ENCODE measurements at regions not wholly inside any gene's neighbourhood (a gene's known extent, or its start where the extent isn't known, plus 50 kb on each side); places are given as distances from the start of the nearest gene placed in this dataset.

DNA sequence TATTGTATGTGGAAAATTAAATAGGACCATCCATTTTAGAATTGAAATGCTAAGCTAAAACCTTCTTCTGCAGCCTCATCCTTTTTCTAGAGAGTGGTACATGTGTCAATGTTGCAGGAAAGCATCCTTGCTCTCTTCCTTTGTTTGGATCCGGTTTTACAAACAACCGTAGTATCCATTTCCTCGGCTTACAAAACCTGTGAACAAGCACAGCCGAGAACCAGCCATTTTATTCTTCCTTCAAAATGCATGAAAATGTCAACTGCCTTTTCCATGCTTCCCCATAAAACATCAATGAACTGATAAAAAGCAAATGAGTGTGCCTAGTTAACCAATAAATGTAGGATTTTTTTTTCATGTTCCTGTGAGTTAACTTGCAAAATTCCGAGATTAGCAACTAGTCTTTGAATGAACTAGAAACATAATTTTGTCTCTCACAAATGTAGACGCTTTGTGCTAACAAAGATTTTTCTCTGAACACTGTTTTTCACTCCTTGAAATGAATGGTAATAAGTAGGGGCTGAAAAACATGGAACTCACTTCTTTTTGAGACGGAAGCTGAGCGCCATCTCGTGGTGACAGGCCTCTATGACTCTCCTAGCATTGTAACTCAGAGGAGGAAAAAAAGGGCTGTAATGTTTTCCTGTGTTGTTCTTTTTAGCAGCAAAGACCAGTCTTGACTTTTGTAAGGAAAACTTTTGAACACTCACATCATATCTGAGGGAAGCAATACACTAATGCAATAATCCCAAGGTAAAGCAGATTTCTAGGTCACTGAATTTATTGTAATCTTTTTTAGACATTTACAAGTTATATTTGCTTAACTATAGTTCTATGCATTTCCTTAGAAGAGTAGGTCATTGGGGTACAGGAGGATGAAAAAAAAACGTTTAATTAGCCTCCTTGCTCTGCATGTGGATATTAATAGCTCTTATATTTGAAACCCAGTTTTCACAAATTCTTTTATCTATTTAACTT lies 157.4 kb upstream of the FOXG1 start:
- TF ChIP-seq, protein P1, sequence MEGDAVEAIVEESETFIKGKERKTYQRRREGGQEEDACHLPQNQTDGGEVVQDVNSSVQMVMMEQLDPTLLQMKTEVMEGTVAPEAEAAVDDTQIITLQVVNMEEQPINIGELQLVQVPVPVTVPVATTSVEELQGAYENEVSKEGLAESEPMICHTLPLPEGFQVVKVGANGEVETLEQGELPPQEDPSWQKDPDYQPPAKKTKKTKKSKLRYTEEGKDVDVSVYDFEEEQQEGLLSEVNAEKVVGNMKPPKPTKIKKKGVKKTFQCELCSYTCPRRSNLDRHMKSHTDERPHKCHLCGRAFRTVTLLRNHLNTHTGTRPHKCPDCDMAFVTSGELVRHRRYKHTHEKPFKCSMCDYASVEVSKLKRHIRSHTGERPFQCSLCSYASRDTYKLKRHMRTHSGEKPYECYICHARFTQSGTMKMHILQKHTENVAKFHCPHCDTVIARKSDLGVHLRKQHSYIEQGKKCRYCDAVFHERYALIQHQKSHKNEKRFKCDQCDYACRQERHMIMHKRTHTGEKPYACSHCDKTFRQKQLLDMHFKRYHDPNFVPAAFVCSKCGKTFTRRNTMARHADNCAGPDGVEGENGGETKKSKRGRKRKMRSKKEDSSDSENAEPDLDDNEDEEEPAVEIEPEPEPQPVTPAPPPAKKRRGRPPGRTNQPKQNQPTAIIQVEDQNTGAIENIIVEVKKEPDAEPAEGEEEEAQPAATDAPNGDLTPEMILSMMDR (IDR thresholded peaks at IDR 0.05): peak in 2 of 4 experiments; percentile 11 to 46
- no peak for TF ChIP-seq POLR2AphosphoS5 (IDR thresholded peaks at IDR 0.05)

Measured in gastroesophageal sphincter (tissue), 3 donors.